Gastroesophageal sphincter (tissue), 4 donors: ENCODE measurements at regions not wholly inside any gene's neighbourhood (a gene's known extent, or its start where the extent isn't known, plus 50 kb on each side); places are given as distances from the start of the nearest gene placed in this dataset.
A peak's percentile ranks its signal among the peaks of the same experiment; 100 is the strongest.

Experiments
- ATAC-seq: fragments of 150-250 bp; one replicate; pipeline ENCODE4 v1.9.1; 2016; ENCODE audit warnings: mild to moderate bottlenecking, moderate library complexity
- H3K27ac ChIP-seq, 4 donors: fragments of 200-600 bp; sonication (generic) in 3 of 4; 1 replicate in 3 of 4; 2 replicates in 1 of 4; pipeline ENCODE4 v1.5.1; 2016 to 2019
- H3K27me3 ChIP-seq: fragments of 200-600 bp; sonication (generic); one replicate; pipeline ENCODE4 v1.5.1; 2019
- H3K36me3 ChIP-seq, 2 donors: fragments of 200-600 bp; sonication (generic); one replicate each; pipeline ENCODE4 v1.5.1; 2019; ENCODE audit warnings: control low read depth in 1 of 2
- H3K4me1 ChIP-seq, 3 donors: fragments of 200-600 bp; sonication (generic); 1 replicate in 2 of 3; 2 replicates in 1 of 3; pipeline ENCODE4 v1.5.1; 2016 to 2019; ENCODE audit warnings: control low read depth in 2 of 3
- H3K4me3 ChIP-seq, 2 donors: fragments of 200-600 bp; sonication (generic); one replicate each; pipeline ENCODE4 v1.5.1; 2019; ENCODE audit warnings: mild to moderate bottlenecking in 1 of 2, moderate library complexity in 1 of 2
- H3K9me3 ChIP-seq, 3 donors: fragments of 200-600 bp; sonication (generic); one replicate each; pipeline ENCODE4 v1.5.1; 2017 to 2019; ENCODE audit warnings: control low read depth in 2 of 3
- CTCF ChIP-seq, 4 experiments: fragments of 200-600 bp in 2 of 4; fragments of 450-650 bp in 2 of 4; sonication (generic) in 1 of 4; IDR thresholded peaks; one replicate each; pipeline ENCODE4 v1.5.1; 2017 to 2019; ENCODE audit warnings: antibody characterized with exemption in 4 of 4, mild to moderate bottlenecking in 2 of 4, moderate library complexity in 2 of 4
- EP300 ChIP-seq: sonication (generic); formaldehyde crosslinking; IDR thresholded peaks from one replicate; pipeline ENCODE4 v1.6.1; 2017; ENCODE audit warnings: antibody characterized with exemption, mild to moderate bottlenecking
- POLR2A ChIP-seq, 2 donors: fragments of 450-650 bp; IDR thresholded peaks; one replicate each; pipeline ENCODE4 v1.6.1; 2017; ENCODE audit warnings: antibody characterized with exemption in 2 of 2, mild to moderate bottlenecking in 2 of 2, moderate library complexity in 1 of 2
- POLR2AphosphoS5 ChIP-seq: sonication (generic); formaldehyde crosslinking; IDR thresholded peaks from one replicate; pipeline ENCODE4 v1.6.1; 2017; ENCODE audit warnings: antibody characterized with exemption
- WGBS, 2 donors: methylation state at CpG; one replicate each; pipeline ENCODE4 v1.1.5; 2018; ENCODE audit warnings: low coverage in 1 of 2; 5-methylcytosine and 5-hydroxymethylcytosine counted together

- WGBS, 2 donors: 50 to 69% methylated on average over 1 to 2 of the region's 2 CpGs
- no peak overlapping the region for H3K27ac ChIP-seq
- no peaks in the 10 kb centered on the region for H3K27me3 ChIP-seq
- TF ChIP-seq EP300 (no peak), POLR2AphosphoS5 (no peak)
- H3K4me3 ChIP-seq: no peak overlapping the region
- H3K4me1 ChIP-seq: no peaks in the 10 kb centered on the region
- ATAC-seq: peak; percentile 65
- H3K36me3 ChIP-seq: no peaks in the 10 kb centered on the region
- peaks cover 0 to 2% (median 0%) of the 10 kb centered on the region in 3 donors for H3K9me3 ChIP-seq
Measured at GRCh38 chr10:113329121-113329596, 223.7 kb upstream of the HABP2 start.

GRCh38 chr10:113331961-113332360 is 220.9 kb upstream of the HABP2 start:
- no peak overlapping the region for H3K27ac ChIP-seq
- H3K4me1 ChIP-seq: no peaks in the 10 kb centered on the region
- TF ChIP-seq CTCF (IDR thresholded peaks at IDR 0.05) (no peak), EP300 (no peak), POLR2A (IDR thresholded peaks at IDR 0.05) (no peak), POLR2AphosphoS5 (no peak)
- H3K4me3 ChIP-seq: no peak overlapping the region
- WGBS, 2 donors: 75 to 78% methylated on average over 2 of the region's 3 CpGs
- no peaks in the 10 kb centered on the region for H3K27me3 ChIP-seq
- no peak for ATAC-seq
- no peaks in the 10 kb centered on the region for H3K36me3 ChIP-seq
- peaks cover 0 to 6% (median 0%) of the 10 kb centered on the region in 3 donors for H3K9me3 ChIP-seq

GRCh38 chr10:113333313-113333712 is 219.5 kb upstream of the HABP2 start:
- H3K27ac ChIP-seq: no peak overlapping the region
- no peaks in the 10 kb centered on the region for H3K4me1 ChIP-seq
- no peak for ATAC-seq
- TF ChIP-seq POLR2A (IDR thresholded peaks at IDR 0.05) (no peak), EP300 (no peak), CTCF (IDR thresholded peaks at IDR 0.05) (no peak), POLR2AphosphoS5 (no peak)
- no peak overlapping the region for H3K4me3 ChIP-seq
- peaks cover 0 to 6% (median 0%) of the 10 kb centered on the region in 3 donors for H3K9me3 ChIP-seq
- 75 to 76% methylated on average over 2 of the region's 2 CpGs for WGBS, 2 donors
- H3K27me3 ChIP-seq: no peaks in the 10 kb centered on the region
- no peaks in the 10 kb centered on the region for H3K36me3 ChIP-seq

- H3K9me3 ChIP-seq: peaks cover 0 to 6% (median 0%) of the 10 kb centered on the region in 3 donors
- H3K4me3 ChIP-seq: no peak overlapping the region
- no peaks in the 10 kb centered on the region for H3K36me3 ChIP-seq
- TF ChIP-seq CTCF (IDR thresholded peaks at IDR 0.05) (no peak), POLR2A (IDR thresholded peaks at IDR 0.05) (no peak), POLR2AphosphoS5 (no peak), EP300 (no peak)
- no peaks in the 10 kb centered on the region for H3K4me1 ChIP-seq
- WGBS, 2 donors: 80% methylated on average over 1 of the region's 2 CpGs; no CpG with 5 or more reads in 1 of the 2 donors
- H3K27ac ChIP-seq: no peak overlapping the region
- ATAC-seq: no peak
- H3K27me3 ChIP-seq: no peaks in the 10 kb centered on the region
Measured at GRCh38 chr10:113335592-113335991, 217.3 kb upstream of the HABP2 start.

GRCh38 chr10:113336549-113337130 is 216.2 kb upstream of the HABP2 start:
- Histone ChIP-seq H3K9me3 (peaks cover 0 to 6% (median 0%) of the 10 kb centered on the region in 3 donors), H3K27me3 (no peaks in the 10 kb centered on the region), H3K4me3 (no peak overlapping the region), H3K36me3 (no peaks in the 10 kb centered on the region), H3K4me1 (no peaks in the 10 kb centered on the region), H3K27ac (no peak overlapping the region)
- WGBS, 2 donors: 71 to 73% methylated on average over 4 to 6 of the region's 6 CpGs
- TF ChIP-seq EP300: no peak
- TF ChIP-seq POLR2A (IDR thresholded peaks at IDR 0.05): no peak
- no peak for TF ChIP-seq CTCF (IDR thresholded peaks at IDR 0.05)
- no peak for TF ChIP-seq POLR2AphosphoS5
- no peak for ATAC-seq
